ENCODE measurements at regions not wholly inside any gene's neighbourhood (a gene's known extent, or its start where the extent isn't known, plus 50 kb on each side); places are given as distances from the start of the nearest gene placed in this dataset.

- Histone ChIP-seq H3K27ac (ENCODE audit: low read depth, low read length) (no peak overlapping the region), H3K9ac (ENCODE audit: low read depth, low read length) (no peak overlapping the region)
These were observed 92.8 kb upstream of the MKLN1 start for GRCh38 chr7:131234719-131235488.

DNA sequence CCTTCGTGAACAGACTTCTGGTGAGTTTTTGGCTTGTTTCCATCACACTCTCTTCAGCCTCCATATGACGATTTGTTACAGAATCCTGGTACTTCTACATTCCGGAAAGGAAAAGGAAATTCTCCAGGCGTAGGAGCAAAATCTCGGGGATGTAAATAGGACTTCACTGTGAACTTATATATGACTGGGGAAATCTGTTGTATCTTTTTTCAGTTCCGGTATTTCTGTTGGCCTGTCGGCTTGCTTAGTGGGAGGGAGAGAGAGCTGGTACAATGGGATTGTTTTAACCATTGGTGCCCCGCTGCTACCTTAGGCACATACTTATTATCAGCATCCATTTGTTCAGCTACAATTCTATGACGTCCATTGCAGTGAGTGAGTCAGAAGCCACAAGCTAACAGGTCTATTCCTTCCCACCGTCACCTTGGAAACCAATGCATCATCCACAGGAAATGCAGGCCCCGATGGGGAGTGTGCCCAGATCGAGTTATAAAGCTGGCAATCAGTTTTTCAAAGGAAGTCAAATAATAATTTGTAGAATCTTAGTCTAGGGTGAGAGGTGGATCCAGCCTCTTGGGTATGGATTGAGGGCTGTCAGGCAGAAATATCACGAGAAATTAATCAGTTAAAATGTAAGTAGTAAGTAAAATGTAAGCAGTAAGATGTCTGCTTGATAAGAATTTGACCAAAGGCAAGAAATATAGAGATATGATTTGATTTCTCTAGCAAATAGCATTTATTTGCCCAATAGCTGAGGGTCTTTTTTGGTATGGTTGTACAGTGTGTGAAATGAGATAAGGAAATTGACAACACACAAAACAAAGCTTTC lies 92.0 kb upstream of the MKLN1 start:
- Histone ChIP-seq H3K9ac (ENCODE audit: low read depth, low read length) (no peak overlapping the region), H3K4me1 (ENCODE audit: insufficient read depth, low read length) (peaks cover 16% of the 10 kb centered on the region; the same call in 1 of the 2 replicates), H3K9me3 (ENCODE audit: insufficient read depth, low read depth, low read length) (no peaks in the 10 kb centered on the region), H3K27ac (ENCODE audit: low read depth, low read length) (no peak overlapping the region), H3K4me3 (ENCODE audit: low read length) (no peak overlapping the region), H3K36me3 (ENCODE audit: insufficient read depth, low read length) (no peaks in the 10 kb centered on the region), H3K27me3 (ENCODE audit: insufficient read depth, low read length) (no peaks in the 10 kb centered on the region)
- 76% methylated on average over 13 of the region's 13 CpGs for WGBS

More at GRCh38 chr7:131234719-131235488, 92.8 kb upstream of the MKLN1 start:
- Histone ChIP-seq H3K4me1 (ENCODE audit: insufficient read depth, low read length) (peaks cover 16% of the 10 kb centered on the region; the same call in 1 of the 2 replicates), H3K27me3 (ENCODE audit: insufficient read depth, low read length) (no peaks in the 10 kb centered on the region), H3K9me3 (ENCODE audit: insufficient read depth, low read depth, low read length) (no peaks in the 10 kb centered on the region), H3K4me3 (ENCODE audit: low read length) (no peak overlapping the region), H3K36me3 (ENCODE audit: insufficient read depth, low read length) (no peaks in the 10 kb centered on the region)
- 79% methylated on average over 8 of the region's 8 CpGs for WGBS

GRCh38 chr7:131236318-131236672 lies 91.4 kb upstream of the MKLN1 start:
- WGBS, result 93% methylated on average over 6 of the region's 6 CpGs
- no peaks in the 10 kb centered on the region for H3K27me3 ChIP-seq (ENCODE audit: insufficient read depth, low read length)
- no peak overlapping the region for H3K4me3 ChIP-seq (ENCODE audit: low read length)
- H3K36me3 ChIP-seq (ENCODE audit: insufficient read depth, low read length), result no peaks in the 10 kb centered on the region
- H3K9ac ChIP-seq (ENCODE audit: low read depth, low read length), result no peak overlapping the region
- peaks cover 16% of the 10 kb centered on the region; the same call in 1 of the 2 replicates for H3K4me1 ChIP-seq (ENCODE audit: insufficient read depth, low read length)
- H3K27ac ChIP-seq (ENCODE audit: low read depth, low read length), result no peak overlapping the region
- H3K9me3 ChIP-seq (ENCODE audit: insufficient read depth, low read depth, low read length), result no peaks in the 10 kb centered on the region

GRCh38 chr7:131238347-131238931 lies 89.2 kb upstream of the MKLN1 start:
- Histone ChIP-seq H3K4me1 (ENCODE audit: insufficient read depth, low read length) (peaks cover 16% of the 10 kb centered on the region; the same call in 1 of the 2 replicates), H3K9ac (ENCODE audit: low read depth, low read length) (no peak overlapping the region), H3K36me3 (ENCODE audit: insufficient read depth, low read length) (no peaks in the 10 kb centered on the region), H3K27me3 (ENCODE audit: insufficient read depth, low read length) (no peaks in the 10 kb centered on the region), H3K27ac (ENCODE audit: low read depth, low read length) (no peak overlapping the region), H3K4me3 (ENCODE audit: low read length) (no peak overlapping the region), H3K9me3 (ENCODE audit: insufficient read depth, low read depth, low read length) (no peaks in the 10 kb centered on the region)
- WGBS, result 89% methylated on average over 2 of the region's 2 CpGs

GRCh38 chr7:131241386-131241785 lies 86.3 kb upstream of the MKLN1 start:
- no peaks in the 10 kb centered on the region for H3K27me3 ChIP-seq (ENCODE audit: insufficient read depth, low read length)
- H3K4me3 ChIP-seq (ENCODE audit: low read length), result no peak overlapping the region
- 96% methylated on average over 3 of the region's 3 CpGs for WGBS
- no peak overlapping the region for H3K9ac ChIP-seq (ENCODE audit: low read depth, low read length)
- no peaks in the 10 kb centered on the region for H3K36me3 ChIP-seq (ENCODE audit: insufficient read depth, low read length)
- H3K27ac ChIP-seq (ENCODE audit: low read depth, low read length), result no peak overlapping the region
- H3K4me1 ChIP-seq (ENCODE audit: insufficient read depth, low read length), result peaks cover 10% of the 10 kb centered on the region
- no peaks in the 10 kb centered on the region for H3K9me3 ChIP-seq (ENCODE audit: insufficient read depth, low read depth, low read length)

GRCh38 chr7:131242123-131242650 lies 85.5 kb upstream of the MKLN1 start:
- H3K27me3 ChIP-seq (ENCODE audit: insufficient read depth, low read length), result no peaks in the 10 kb centered on the region
- no peaks in the 10 kb centered on the region for H3K9me3 ChIP-seq (ENCODE audit: insufficient read depth, low read depth, low read length)
- peaks cover 10% of the 10 kb centered on the region for H3K4me1 ChIP-seq (ENCODE audit: insufficient read depth, low read length)
- no peak overlapping the region for H3K4me3 ChIP-seq (ENCODE audit: low read length)
- 96% methylated on average over 10 of the region's 10 CpGs for WGBS
- H3K36me3 ChIP-seq (ENCODE audit: insufficient read depth, low read length), result no peaks in the 10 kb centered on the region
- H3K9ac ChIP-seq (ENCODE audit: low read depth, low read length), result no peak overlapping the region
- H3K27ac ChIP-seq (ENCODE audit: low read depth, low read length), result no peak overlapping the region

- H3K9me3 ChIP-seq (ENCODE audit: insufficient read depth, low read depth, low read length), result no peaks in the 10 kb centered on the region
- H3K9ac ChIP-seq (ENCODE audit: low read depth, low read length), result no peak overlapping the region
- no peak overlapping the region for H3K4me3 ChIP-seq (ENCODE audit: low read length)
- H3K36me3 ChIP-seq (ENCODE audit: insufficient read depth, low read length), result no peaks in the 10 kb centered on the region
- H3K27me3 ChIP-seq (ENCODE audit: insufficient read depth, low read length), result no peaks in the 10 kb centered on the region
- WGBS, result 54% methylated on average over 13 of the region's 13 CpGs
- no peak overlapping the region for H3K27ac ChIP-seq (ENCODE audit: low read depth, low read length)
- peaks cover 10% of the 10 kb centered on the region for H3K4me1 ChIP-seq (ENCODE audit: insufficient read depth, low read length)
These were observed 83.3 kb upstream of the MKLN1 start for GRCh38 chr7:131244259-131244852.

DNA sequence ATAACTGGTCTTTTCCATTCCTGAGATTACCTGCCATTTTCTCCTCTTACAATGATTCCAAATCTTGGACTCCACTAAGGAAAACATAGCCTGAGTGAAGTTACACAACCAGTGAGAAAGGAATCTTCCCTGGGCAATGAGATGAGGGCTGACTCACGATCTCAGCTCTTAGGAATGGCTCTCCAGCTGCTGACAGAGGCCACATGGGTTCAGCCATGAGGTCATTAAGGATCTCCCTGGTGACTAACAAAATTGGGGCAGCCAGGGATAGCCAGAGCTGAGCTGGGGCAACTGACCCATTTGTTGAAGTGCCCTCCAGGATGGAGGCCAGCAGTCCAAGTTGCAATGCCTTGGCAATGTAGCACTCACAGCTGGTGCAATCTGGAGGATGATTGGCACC lies 78.7 kb upstream of the MKLN1 start:
- Histone ChIP-seq H3K4me1 (ENCODE audit: insufficient read depth, low read length) (peaks cover 8% of the 10 kb centered on the region), H3K27ac (ENCODE audit: low read depth, low read length) (no peak overlapping the region), H3K9me3 (ENCODE audit: insufficient read depth, low read depth, low read length) (peaks cover 4% of the 10 kb centered on the region; the same call in 1 of the 2 replicates), H3K4me3 (ENCODE audit: low read length) (no peak overlapping the region), H3K27me3 (ENCODE audit: insufficient read depth, low read length) (no peaks in the 10 kb centered on the region), H3K36me3 (ENCODE audit: insufficient read depth, low read length) (no peaks in the 10 kb centered on the region), H3K9ac (ENCODE audit: low read depth, low read length) (no peak overlapping the region)
- WGBS, result 65% methylated on average over 1 of the region's 1 CpG

DNA sequence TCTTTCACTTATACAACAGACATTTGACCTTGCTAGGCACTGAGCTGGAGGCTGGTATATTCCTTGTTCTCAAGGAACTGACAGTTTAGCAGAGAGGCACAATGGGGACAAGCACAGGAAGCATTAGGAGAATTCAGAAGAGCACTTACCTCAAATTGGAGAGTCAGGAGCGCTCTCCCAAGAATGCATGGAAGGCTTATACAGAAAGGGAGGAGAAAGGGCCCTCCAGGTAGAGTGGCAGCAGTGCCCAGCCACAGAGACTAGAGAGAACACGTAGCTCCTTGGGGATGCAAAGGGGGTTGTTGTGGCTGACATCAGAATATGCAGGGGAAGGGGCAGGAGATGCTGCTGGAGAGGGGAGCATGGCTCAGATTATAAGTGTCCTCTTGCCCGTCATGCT lies 78.2 kb upstream of the MKLN1 start:
- Histone ChIP-seq H3K4me1 (ENCODE audit: insufficient read depth, low read length) (peaks cover 6% of the 10 kb centered on the region), H3K27me3 (ENCODE audit: insufficient read depth, low read length) (no peaks in the 10 kb centered on the region), H3K4me3 (ENCODE audit: low read length) (no peak overlapping the region), H3K9me3 (ENCODE audit: insufficient read depth, low read depth, low read length) (peaks cover 8% of the 10 kb centered on the region; the same call in 1 of the 2 replicates), H3K9ac (ENCODE audit: low read depth, low read length) (no peak overlapping the region), H3K27ac (ENCODE audit: low read depth, low read length) (no peak overlapping the region), H3K36me3 (ENCODE audit: insufficient read depth, low read length) (no peaks in the 10 kb centered on the region)
- 83% methylated on average over 3 of the region's 3 CpGs for WGBS

DNA sequence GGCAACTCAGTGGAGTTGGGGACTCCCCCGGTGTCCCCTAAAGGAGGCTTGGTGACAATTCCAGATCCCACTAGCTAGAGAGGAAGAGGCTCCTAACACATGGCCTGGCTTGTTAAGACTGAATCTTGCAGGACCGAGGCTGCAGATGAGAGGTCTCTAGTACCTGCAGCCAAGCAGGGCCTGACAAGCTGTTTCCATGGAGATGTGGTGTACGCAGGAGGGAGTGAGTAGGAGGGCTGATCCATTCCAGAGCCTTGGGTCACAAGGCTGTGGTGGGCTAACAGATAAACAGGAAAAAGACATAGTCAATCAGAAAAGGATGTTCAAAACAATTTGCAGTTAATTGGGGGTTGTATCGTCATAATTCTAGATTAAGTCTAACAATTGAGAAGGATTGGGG lies 77.3 kb upstream of the MKLN1 start:
- Histone ChIP-seq H3K36me3 (ENCODE audit: insufficient read depth, low read length) (no peaks in the 10 kb centered on the region), H3K9ac (ENCODE audit: low read depth, low read length) (no peak overlapping the region), H3K27me3 (ENCODE audit: insufficient read depth, low read length) (no peaks in the 10 kb centered on the region), H3K27ac (ENCODE audit: low read depth, low read length) (no peak overlapping the region), H3K9me3 (ENCODE audit: insufficient read depth, low read depth, low read length) (peaks cover 16% of the 10 kb centered on the region; the same call in 1 of the 2 replicates), H3K4me1 (ENCODE audit: insufficient read depth, low read length) (no peaks in the 10 kb centered on the region; the same call in 1 of the 2 replicates), H3K4me3 (ENCODE audit: low read length) (no peak overlapping the region)
- WGBS, result 79% methylated on average over 4 of the region's 4 CpGs

Measured in HUES64 (cell line).